AG04450 (cell line): ENCODE measurements at regions not wholly inside any gene's neighbourhood (a gene's known extent, or its start where the extent isn't known, plus 50 kb on each side); places are given as distances from the start of the nearest gene placed in this dataset.

Source experiments
- CTCF ChIA-PET: fragments of 300-600, 350-600 bp; formaldehyde crosslinking; extraction: SDS; loops from one replicate; lab custom pipeline; 2022; ENCODE audit warnings: antibody characterized with exemption, inconsistent platforms; lab: Charles Lee
- POLR2A ChIA-PET: fragments of 350-600 bp; formaldehyde crosslinking; extraction: SDS; loops from one replicate; lab custom pipeline; 2021; ENCODE audit warnings: antibody characterized with exemption, inconsistent platforms; lab: Yijun Ruan, JAX
- DNase-seq: peaks from one replicate; pipeline ENCODE4 v3.0.0-alpha.2; 2011; ENCODE audit warnings: low read depth, low spot score
- H3K27ac ChIP-seq: one replicate; pipeline ENCODE4 v1.5.1; 2012; ENCODE audit warnings: low read depth, low read length, control low read depth
- H3K27me3 ChIP-seq: one replicate; pipeline ENCODE4 v1.6.0; 2012; ENCODE audit warnings: low read length; ENCODE audit not compliant: control insufficient read depth, insufficient read depth
- H3K4me3 ChIP-seq: 2 replicates; pipeline ENCODE4 v1.5.1; 2011; ENCODE audit warnings: mild to moderate bottlenecking, low read depth, low read length, control low read depth
- H3K9me3 ChIP-seq: 2 replicates; pipeline ENCODE4 v1.5.1; 2012; ENCODE audit warnings: low read length; ENCODE audit not compliant: control insufficient read depth, insufficient read depth
- CTCF ChIP-seq: IDR thresholded peaks from 2 replicates; pipeline ENCODE4 v1.5.1; 2011; ENCODE audit warnings: low read depth, low read length, control low read depth, inconsistent platforms

- POLR2A ChIA-PET, result no interaction called here
These were observed 338.3 kb upstream of the ZEB2 start for GRCh38 chr2:144858211-144858610.

GRCh38 chr2:144854596-144854995 is 334.7 kb upstream of the ZEB2 start:
- ChIA-PET CTCF (no interaction called here), POLR2A (no interaction called here)
- TF ChIP-seq CTCF, result no peak
- no peak for DNase-seq
- Histone ChIP-seq H3K4me3 (no peak overlapping the region), H3K27me3 (no peaks in the 10 kb centered on the region), H3K27ac (no peak overlapping the region), H3K9me3 (no peaks in the 10 kb centered on the region)

More at GRCh38 chr2:144858211-144858610, 338.3 kb upstream of the ZEB2 start:
- no peak overlapping the region for H3K27ac ChIP-seq
- TF ChIP-seq CTCF, result no peak
- H3K9me3 ChIP-seq, result no peaks in the 10 kb centered on the region
- no peak overlapping the region for H3K4me3 ChIP-seq
- no peak for DNase-seq
- no peaks in the 10 kb centered on the region for H3K27me3 ChIP-seq
- CTCF ChIA-PET, result no interaction called here

- DNase-seq, result no peak
- Histone ChIP-seq H3K4me3 (no peak overlapping the region), H3K9me3 (no peaks in the 10 kb centered on the region), H3K27me3 (no peaks in the 10 kb centered on the region), H3K27ac (no peak overlapping the region)
- no peak for TF ChIP-seq CTCF
- POLR2A ChIA-PET, result no interaction called here
- CTCF ChIA-PET, result no interaction called here
These were observed 329.7 kb upstream of the ZEB2 start for GRCh38 chr2:144849612-144850011.

GRCh38 chr2:144848423-144848822 is 328.5 kb upstream of the ZEB2 start:
- DNase-seq, result no peak
- CTCF ChIA-PET, result no interaction called here
- TF ChIP-seq CTCF, result no peak

GRCh38 chr2:144847347-144848080 is 327.6 kb upstream of the ZEB2 start:
- no peak for TF ChIP-seq CTCF
- Histone ChIP-seq H3K4me3 (no peak overlapping the region), H3K9me3 (no peaks in the 10 kb centered on the region), H3K27me3 (no peaks in the 10 kb centered on the region), H3K27ac (no peak overlapping the region)
- no peak for DNase-seq
- ChIA-PET POLR2A (no interaction called here), CTCF (no interaction called here)

More at GRCh38 chr2:144848423-144848822, 328.5 kb upstream of the ZEB2 start:
- Histone ChIP-seq H3K27me3 (no peaks in the 10 kb centered on the region), H3K9me3 (no peaks in the 10 kb centered on the region), H3K27ac (no peak overlapping the region), H3K4me3 (no peak overlapping the region)
- POLR2A ChIA-PET, result no interaction called here
